T47D (cell line): ENCODE measurements at regions not wholly inside any gene's neighbourhood (a gene's known extent, or its start where the extent isn't known, plus 50 kb on each side); places are given as distances from the start of the nearest gene placed in this dataset.
A peak's percentile ranks its signal among the peaks of the same experiment; 100 is the strongest.

Experiments
- DNase-seq, 2 experiments: peaks; one replicate each; pipeline versions ENCODE4 v3.0.0 to v3.0.0-alpha.2; 2011 to 2012; ENCODE audit warnings: low read depth in 1 of 2, low spot score in 1 of 2
- JUND ChIP-seq: IDR thresholded peaks from 2 replicates; pipeline ENCODE4 v1.6.1; 2012; ENCODE audit warnings: low read depth
- in situ Hi-C: cut with HindIII; loops from 2 replicates; pipeline ENCODE4 v1.10.0; 2016; ENCODE audit warnings: low sequenced_read_pairs, low pct_unique_long_range_greater_than_20kb

GRCh38 chr4:175263537-175263936 lies 345.4 kb downstream of the ADAM29 start:
- TF ChIP-seq JUND: no peak
- in situ Hi-C loops: no loop called here
- no peak for DNase-seq

DNA sequence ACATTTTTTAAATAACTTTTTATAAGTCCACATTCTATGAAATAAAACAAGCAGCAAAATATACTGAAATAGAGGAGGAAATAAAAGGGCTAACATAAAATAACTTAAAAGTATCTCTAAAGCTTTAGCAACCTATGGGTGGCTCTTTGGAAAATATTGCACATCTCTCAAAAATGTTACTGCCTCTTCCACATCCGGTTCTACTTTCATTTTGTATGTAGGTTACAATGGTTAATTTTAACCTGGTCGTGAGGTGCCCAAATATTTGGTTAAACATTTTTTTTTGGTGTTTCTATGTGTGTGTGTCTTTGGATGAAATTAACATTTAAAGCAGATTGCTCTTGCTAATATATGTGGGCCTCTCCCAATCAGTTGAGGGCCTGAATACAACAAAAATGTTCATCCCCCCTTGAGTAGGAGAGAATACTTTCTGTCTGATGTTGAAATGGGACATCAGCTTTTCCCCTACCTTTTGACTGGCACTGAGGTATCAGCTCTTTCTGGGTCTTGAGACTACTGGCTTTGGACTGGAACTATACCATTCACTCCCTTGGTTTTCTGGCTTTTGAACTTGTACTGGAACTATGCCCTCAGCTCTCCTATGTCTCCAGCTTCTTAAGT lies 353.0 kb downstream of the ADAM29 start:
- no peak for TF ChIP-seq JUND

DNA sequence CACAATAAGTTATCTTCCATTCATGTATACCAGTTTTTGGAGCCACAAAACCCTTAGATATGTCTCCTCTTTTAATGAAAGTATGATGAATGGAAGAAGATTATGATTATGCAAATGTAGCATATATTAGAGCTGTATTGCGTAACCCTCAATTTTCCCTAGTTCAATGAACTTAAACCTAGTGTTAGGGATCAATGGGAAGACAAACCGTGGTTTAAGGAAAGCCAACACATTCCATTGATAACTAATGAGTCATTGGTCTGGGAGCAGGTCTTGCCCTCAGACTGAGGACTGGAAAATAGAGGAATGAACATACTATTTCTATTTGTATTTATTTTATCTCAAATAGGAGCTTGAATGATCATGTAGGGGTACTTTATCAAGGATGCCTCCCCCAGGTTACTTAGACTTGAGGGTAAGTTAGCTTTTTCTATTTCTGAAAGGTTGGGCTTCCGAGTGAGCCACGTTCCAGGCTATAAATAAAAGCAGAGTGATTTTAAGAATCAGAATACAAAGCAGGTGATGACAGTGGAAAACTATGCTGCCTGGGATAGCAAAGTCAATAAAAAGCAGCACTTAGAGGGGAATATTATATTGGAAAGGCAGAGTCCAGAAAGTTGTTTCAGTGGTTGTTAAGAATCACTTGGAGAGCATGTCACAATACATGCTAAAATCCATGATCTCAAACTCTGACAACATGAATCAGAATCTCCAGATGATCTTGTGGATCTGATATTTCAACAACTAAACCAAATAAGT lies 356.0 kb downstream of the ADAM29 start:
- no peak for DNase-seq
- no peak for TF ChIP-seq JUND
- in situ Hi-C loops: no loop called here

More for the DNA sequence above, 353.0 kb downstream of the ADAM29 start:
- in situ Hi-C loops: no loop called here
- DNase-seq: no peak

DNA sequence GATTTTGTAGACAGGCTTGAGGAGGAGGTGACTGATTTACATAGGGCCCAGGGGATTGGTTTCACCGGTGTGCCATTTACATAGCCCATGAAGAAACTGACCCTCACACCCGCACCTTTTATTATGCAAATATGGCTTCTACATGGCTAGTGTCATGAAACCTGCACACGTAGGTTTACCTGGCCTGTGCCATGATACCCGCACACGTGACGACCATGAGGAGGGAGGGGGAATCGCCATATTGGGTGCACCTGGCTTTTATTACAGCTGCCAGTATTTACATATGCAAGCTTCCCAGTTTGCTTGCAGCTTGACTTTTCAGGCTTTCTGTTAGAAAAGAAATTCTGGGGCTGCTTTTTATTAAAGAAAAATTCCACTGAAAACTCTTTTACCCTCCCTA lies 359.7 kb downstream of the ADAM29 start:
- DNase-seq: peak in 1 of 2 experiments; percentile 12
- in situ Hi-C loops: no loop called here

GRCh38 chr4:175280153-175280552 lies 362.0 kb downstream of the ADAM29 start:
- DNase-seq: no peak
- no peak for TF ChIP-seq JUND
- in situ Hi-C loops: no loop called here

More for the DNA sequence above, 359.7 kb downstream of the ADAM29 start:
- TF ChIP-seq JUND: no peak

GRCh38 chr4:175281894-175282293 lies 363.7 kb downstream of the ADAM29 start:
- TF ChIP-seq JUND: no peak
- in situ Hi-C loops: no loop called here
- no peak for DNase-seq

DNA sequence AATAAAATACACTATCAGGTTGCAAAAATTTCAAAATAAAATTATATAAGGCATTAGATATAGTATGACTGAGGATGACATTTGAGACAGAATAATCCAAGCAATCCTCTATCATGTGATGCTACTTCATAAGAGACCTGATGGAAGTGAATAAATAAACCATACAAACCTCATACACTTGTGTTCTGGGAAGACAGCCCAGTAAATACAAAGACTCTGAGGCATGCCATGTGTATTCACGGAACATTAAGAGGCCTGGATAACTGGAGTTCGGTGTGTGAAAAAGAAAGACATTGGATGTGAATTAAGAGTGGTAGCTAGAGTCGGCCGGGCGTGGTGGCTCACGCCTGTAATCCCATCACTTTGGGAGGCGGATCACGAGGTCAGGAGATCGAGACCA lies 364.2 kb downstream of the ADAM29 start:
- in situ Hi-C loops: no loop called here
- TF ChIP-seq JUND: no peak

DNA sequence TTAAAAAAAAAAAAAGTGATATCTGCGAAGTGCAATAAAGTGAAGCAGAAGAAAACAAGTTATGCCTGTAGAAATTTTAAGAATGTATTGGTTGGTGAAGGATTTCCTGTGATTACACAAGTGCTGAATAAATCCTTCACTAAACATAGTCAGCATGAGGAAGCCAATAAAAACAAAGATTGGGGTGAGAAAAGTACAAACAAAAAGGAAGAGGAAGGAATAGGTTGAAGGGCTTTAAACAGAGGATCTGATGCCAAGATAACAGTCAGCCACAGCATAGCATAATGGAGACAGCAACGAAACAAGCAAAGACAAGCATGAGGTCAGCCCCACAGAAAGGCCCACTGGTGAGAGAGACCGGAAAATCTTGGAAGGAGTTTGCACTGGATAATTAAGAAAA lies 372.2 kb downstream of the ADAM29 start:
- in situ Hi-C loops: no loop called here
- no peak for TF ChIP-seq JUND
- DNase-seq: peak in 1 of 2 experiments; percentile 37

More for the DNA sequence above, 364.2 kb downstream of the ADAM29 start:
- no peak for DNase-seq

DNA sequence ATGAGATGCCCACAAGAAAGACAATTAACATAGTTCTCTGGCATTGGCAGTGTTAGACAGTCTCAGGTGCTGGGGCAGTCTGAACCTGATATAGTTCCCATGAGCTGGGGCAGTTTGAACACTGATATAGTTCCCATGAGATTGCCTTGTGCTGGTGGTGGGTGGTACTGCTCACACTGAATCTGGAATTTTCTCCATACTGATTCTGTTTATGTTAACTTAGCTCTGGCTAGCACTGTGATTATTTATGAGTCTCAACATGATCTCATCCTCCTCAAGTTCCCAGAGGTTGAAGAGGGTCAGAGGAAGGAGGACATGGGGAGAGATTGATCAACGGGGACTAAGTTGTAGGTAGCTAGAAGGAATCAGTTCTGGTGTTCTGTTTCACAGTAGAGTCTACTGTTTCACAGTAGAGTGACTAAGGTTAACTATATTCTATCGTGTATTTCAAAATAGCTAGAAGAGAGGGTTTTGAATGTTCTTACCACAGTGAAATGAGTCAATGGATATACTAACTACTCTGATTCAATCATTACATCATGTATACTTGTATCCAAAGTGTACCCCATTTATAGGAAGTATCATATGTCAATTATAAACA lies 379.9 kb downstream of the ADAM29 start:
- DNase-seq: no peak
- in situ Hi-C loops: no loop called here
- no peak for TF ChIP-seq JUND

- no peak for TF ChIP-seq JUND
- DNase-seq: peak in 1 of 2 experiments; percentile 7
- in situ Hi-C loops: no loop called here
Measured at GRCh38 chr4:175306436-175306835, 388.3 kb downstream of the ADAM29 start.

GRCh38 chr4:175307326-175307725 lies 389.2 kb downstream of the ADAM29 start:
- no peak for DNase-seq
- TF ChIP-seq JUND: no peak
- in situ Hi-C loops: no loop called here

- DNase-seq: no peak
- in situ Hi-C loops: no loop called here
- no peak for TF ChIP-seq JUND
Measured at GRCh38 chr4:175308236-175308635, 390.1 kb downstream of the ADAM29 start.

GRCh38 chr4:175309041-175309440 lies 390.9 kb downstream of the ADAM29 start:
- in situ Hi-C loops: no loop called here

More at GRCh38 chr4:175309041-175309440, 390.9 kb downstream of the ADAM29 start:
- no peak for TF ChIP-seq JUND
- DNase-seq: no peak
